A549 (cell line): ENCODE measurements at regions not wholly inside any gene's neighbourhood (a gene's known extent, or its start where the extent isn't known, plus 50 kb on each side); places are given as distances from the start of the nearest gene placed in this dataset.

Experiments used
- CTCF ChIP-seq: fragments of >200 bp; sonication (Bioruptor Twin); formaldehyde crosslinking; IDR thresholded peaks from 3 replicates; pipeline ENCODE4 v1.5.1; 2016
- FOSL2 ChIP-seq, 2 experiments: fragments of 450-650 bp in 1 of 2; fragments of >200 bp in 1 of 2; sonication (Bioruptor Twin) in 1 of 2; formaldehyde crosslinking; IDR thresholded peaks; 2 replicates each; pipeline versions ENCODE4 v1.5.0 to v1.6.1; 2016 to 2020; ENCODE audit warnings: mild to moderate bottlenecking in 1 of 2, moderate library complexity in 1 of 2
- JUN ChIP-seq, 2 experiments: fragments of >200 bp; sonication (Bioruptor Twin); formaldehyde crosslinking; IDR thresholded peaks; 2 replicates in 1 of 2; 3 replicates in 1 of 2; pipeline ENCODE4 v1.6.1; 2016 to 2017
- POLR2A ChIP-seq: IDR thresholded peaks from 2 replicates; pipeline ENCODE4 v1.6.1; 2012; ENCODE audit warnings: mild to moderate bottlenecking, low read length

- no peak for TF ChIP-seq POLR2A
- TF ChIP-seq CTCF: no peak
- no peak for TF ChIP-seq FOSL2 (IDR thresholded peaks at IDR 0.05)
- TF ChIP-seq FOSL2 (CRISPR knock-in tag; IDR thresholded peaks at IDR 0.05): no peak
- TF ChIP-seq JUN (IDR thresholded peaks at IDR 0.05): no peak
These were observed 198.3 kb downstream of the OPA1 start for GRCh38 chr3:193791041-193792032.
